ENCODE measurements at regions not wholly inside any gene's neighbourhood (a gene's known extent, or its start where the extent isn't known, plus 50 kb on each side); places are given as distances from the start of the nearest gene placed in this dataset.

GRCh38 chr5:57362951-57363350, 119.7 kb downstream of the ACTBL2 start:
- TF ChIP-seq CTCF (IDR thresholded peaks at IDR 0.05 in 4 of 5, conservative IDR thresholded peaks at IDR 0.05 in 1 of 5), result no peak
- TF ChIP-seq POLR2A (IDR thresholded peaks at IDR 0.05), result no peak

Data from gastrocnemius medialis (tissue), 4 donors.